ENCODE measurements at regions not wholly inside any gene's neighbourhood (a gene's known extent, or its start where the extent isn't known, plus 50 kb on each side); places are given as distances from the start of the nearest gene placed in this dataset.

GRCh38 chr5:89445106-89445745, 562.2 kb upstream of the MEF2C start:
- DNase-seq = no peak

DNA sequence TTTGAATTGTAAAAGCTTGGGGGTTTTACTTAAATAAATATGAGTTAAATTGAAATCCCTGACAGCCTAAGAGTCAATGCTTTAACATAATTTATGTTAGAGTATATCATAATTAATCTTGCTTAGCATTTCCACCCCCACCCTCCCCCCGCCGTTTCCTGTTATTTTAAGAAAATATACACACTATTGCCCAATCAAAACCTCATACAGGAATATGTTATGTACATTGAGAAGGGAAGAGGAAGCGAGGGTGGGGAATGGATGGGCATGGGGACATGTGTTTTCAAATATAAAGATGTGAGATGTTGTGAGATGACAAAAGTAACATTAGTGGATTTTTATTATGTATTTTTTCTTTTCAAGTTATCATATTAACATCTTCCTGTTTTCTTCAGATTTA, 561.1 kb upstream of the MEF2C start:
- no peak for DNase-seq

- DNase-seq = no peak
These were observed 560.5 kb upstream of the MEF2C start for GRCh38 chr5:89443508-89443907.

DNA sequence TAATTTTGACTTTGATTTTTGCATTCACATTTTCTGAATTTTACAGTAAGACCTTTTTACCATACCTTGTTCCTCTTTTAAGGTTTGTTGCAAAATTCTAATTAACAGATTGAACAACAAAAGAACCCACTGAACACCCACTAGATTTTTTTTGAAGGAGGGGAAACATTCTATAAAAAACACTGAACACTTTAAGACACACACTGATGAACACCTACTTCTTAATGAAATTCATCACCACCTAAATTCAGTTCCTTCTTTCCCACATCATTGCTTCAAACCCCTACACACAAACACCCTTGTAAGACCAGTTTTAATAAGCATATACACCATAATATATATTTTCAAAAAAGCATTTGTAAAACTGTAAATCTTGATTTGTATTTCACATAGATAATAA, 559.0 kb upstream of the MEF2C start:
- no peak for DNase-seq

- DNase-seq = no peak
These were observed 557.7 kb upstream of the MEF2C start for GRCh38 chr5:89440670-89441069.

DNA sequence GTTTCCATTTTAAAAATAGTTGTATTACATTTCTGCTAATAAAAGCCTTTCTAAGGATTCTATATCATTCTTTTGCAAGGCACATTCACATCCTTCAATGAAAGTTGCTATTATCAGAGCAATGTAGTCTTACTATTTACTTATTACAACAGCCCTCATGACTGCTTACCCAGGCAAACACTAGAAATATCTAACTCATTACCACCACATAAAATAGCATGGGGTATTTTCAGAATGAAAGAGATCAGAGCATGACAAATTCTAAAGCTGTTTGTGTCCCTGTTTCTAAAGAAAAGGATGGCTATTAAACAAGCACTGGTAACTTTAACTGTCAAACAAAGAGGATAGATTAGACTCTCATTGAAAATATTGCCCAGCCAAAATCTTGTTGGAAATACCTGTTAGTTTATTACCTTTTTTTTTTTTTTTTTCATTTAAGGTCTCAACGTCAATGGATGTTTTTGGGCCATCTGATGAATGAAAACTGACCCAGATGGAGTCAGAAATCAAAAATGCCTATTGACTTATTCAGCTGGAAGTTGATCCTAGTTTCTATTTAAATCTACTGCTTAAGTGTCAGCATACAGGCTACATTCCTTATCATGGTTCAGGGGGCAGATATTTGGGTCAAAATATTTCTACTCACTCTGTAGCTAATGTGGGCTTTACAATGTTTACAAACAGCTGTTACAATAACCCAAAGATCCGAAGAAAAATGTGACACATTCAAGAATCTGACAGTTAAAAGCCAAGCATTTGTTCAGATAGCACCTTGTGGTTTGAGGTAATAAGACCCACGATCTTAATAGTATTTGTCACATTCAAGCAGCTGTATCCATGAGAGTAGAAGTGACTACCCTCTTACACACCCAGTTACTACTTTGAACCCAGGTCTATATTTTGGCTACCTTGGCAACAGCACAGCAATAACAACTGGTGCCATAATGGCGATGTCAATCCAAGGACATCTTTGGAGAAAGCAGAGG, 554.8 kb upstream of the MEF2C start:
- DNase-seq = no peak

DNA sequence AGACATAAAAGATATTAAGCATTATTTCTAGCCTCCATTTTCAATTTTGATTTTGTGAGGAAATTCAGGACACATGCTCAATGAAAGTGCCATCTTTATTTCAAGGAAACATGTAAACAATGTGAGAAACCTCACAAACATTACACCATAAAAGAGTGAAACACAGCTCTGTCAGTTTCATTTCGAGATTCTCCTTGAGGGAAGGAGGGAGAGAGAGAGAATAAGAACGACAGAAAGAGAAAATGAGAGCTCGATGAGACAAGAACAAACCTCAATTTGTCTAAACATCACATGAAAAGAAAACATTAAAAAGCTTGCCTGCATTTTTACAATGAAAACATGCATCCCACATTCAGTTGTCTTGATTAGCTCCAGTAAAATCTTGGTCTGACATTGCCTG, 553.5 kb upstream of the MEF2C start:
- no peak for DNase-seq

DNA sequence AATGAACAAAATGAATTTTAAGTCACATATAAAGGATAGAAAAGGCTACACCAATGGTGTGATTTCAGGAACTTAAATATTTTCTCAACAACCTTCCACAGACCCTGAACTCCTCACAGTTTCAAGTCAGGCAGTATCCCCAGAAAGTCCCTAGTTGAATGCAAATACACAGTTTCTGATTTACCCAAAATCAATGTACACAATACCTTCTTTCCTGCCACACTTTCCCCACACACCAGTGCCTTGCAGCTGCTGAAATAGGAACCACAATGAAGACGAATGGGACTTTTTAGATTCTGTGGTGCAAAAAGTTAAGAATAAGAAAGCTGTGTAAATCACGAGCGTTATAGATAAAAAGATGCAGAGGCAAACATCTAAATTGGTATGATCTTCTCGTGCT, 552.4 kb upstream of the MEF2C start:
- DNase-seq = no peak

DNA sequence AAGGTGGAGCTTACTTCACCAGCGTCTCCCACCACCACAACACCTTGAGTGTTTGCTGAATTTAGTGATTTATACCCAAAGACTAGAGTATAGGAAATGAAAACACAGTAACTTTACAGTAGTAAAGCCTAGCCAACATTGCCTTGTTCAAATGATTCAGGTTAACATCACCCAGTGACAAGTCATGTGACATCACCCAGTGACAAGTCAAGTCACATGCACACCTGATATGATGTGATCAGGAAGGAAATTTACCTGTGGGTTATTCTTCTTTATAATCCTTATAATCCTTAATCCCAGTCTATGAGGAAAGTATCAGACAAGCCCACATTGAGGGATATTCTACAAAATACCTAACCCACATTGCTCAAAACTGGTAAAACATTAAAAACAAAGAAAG, 545.6 kb upstream of the MEF2C start:
- no peak for DNase-seq

GRCh38 chr5:89425062-89425461, 542.1 kb upstream of the MEF2C start:
- no peak for DNase-seq

GRCh38 chr5:89421035-89421434, 538.1 kb upstream of the MEF2C start:
- DNase-seq = no peak

DNA sequence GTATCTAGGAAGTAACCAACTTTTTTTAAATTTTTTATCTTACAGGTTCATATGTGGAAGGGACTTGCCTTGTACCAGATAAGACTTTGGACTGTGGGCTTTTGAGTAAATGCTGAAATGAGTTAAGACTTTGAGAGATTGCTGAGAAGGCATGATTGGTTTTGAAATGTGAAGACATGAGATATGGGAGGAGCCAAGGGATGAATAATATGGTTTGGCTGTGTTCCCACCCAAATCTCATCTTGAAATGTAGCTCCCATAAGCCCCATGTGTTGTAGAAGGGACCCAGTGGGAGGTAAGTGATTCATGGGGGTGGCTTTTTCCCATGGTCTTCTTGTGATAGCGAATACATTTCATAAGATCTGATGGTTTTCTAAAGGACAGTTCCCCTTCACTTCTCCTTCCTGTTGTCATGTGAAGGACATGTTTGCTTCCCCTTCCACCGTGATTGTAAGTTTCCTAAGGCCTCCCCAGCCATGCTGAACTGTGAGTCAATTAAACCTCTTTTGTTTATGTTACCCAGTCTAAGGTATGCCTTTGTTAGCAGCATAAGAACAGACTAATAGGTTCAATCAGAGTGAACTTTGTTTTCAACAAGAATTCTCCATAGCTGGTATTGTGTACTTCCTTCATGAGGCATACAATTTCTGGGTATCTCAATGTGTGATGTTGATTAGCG, 535.6 kb upstream of the MEF2C start:
- no peak for DNase-seq

- DNase-seq = no peak
These were observed 535.0 kb upstream of the MEF2C start for GRCh38 chr5:89417990-89418389.

DNA sequence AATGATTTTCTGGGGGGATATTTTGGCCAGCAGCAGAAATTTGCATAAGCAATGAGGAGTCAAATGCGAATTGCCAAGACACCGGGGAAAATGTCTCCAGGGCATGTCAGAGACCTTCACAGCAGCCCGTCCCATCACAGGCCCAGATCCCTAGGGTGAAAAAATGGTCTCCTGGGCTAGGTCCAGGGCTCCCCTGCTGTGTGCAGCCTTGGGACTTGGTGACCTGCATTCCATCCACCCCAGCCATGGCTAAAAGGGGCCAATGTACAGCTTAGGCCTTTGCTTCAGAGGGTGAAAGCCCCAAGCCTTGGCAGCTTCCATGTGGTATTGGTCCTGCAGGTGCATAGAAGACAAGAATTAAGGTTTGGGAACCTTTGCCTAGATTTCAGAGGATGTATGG, 534.5 kb upstream of the MEF2C start:
- DNase-seq = no peak

GRCh38 chr5:89411891-89412290, 528.9 kb upstream of the MEF2C start:
- no peak for DNase-seq

DNA sequence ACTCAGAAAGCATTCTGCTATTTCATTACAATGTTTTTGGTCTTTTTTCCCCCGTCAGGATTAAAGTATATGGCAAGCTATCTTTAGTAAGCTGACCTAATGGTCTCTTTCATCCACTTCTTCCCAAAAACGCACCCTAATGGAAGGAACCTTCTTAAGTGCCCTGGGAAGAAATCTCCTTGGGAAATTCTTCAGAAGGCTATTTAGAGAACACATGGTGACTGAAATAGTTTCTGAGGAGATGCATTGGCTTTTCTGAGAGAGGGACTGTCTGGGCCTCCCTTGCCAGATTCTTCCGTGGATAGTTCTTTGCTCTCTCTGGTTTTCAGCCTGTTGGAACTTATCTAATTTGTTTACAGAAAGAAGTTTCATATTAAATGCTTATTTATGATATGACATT, 524.1 kb upstream of the MEF2C start:
- no peak for DNase-seq

GRCh38 chr5:89401659-89402058, 518.7 kb upstream of the MEF2C start:
- no peak for DNase-seq

DNA sequence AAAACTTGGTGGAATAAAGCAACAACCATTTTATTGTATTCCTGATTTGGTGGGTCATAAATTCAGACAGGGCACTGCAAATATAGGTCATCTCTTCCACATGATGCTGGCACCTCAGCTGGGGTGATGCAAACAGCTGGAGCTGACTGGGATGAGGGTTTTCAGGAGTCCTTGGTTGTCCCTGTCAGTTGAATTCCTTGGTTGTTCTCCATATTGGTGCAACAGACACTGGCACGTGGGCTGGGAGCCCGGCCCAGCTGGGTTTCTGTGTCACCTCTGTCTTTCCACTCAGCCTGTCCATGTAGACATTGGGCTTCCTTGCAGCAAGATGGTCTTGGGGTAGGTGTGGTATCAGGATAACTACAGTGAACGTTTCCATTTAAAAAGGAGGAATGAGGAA, 518.0 kb upstream of the MEF2C start:
- DNase-seq = no peak

GRCh38 chr5:89399548-89399947, 516.6 kb upstream of the MEF2C start:
- DNase-seq = no peak

DNA sequence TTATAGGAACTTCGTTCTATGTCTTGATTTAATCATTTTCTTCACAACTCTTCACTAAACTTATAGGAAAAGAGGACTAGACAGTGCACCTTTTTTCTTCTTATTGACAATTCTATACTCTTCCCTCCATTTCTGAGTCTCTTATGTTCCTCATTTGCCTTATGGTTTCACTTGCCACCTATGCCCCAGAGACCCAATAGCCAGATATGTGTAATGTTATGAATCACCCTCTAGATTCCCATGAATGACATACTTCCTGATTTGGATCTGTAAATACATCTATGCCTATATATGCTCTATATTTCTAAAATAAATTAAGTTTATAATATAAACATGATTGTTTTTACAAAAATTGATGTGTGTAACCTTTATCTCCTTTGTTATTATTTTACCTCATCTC, 514.1 kb upstream of the MEF2C start:
- DNase-seq = no peak

DNA sequence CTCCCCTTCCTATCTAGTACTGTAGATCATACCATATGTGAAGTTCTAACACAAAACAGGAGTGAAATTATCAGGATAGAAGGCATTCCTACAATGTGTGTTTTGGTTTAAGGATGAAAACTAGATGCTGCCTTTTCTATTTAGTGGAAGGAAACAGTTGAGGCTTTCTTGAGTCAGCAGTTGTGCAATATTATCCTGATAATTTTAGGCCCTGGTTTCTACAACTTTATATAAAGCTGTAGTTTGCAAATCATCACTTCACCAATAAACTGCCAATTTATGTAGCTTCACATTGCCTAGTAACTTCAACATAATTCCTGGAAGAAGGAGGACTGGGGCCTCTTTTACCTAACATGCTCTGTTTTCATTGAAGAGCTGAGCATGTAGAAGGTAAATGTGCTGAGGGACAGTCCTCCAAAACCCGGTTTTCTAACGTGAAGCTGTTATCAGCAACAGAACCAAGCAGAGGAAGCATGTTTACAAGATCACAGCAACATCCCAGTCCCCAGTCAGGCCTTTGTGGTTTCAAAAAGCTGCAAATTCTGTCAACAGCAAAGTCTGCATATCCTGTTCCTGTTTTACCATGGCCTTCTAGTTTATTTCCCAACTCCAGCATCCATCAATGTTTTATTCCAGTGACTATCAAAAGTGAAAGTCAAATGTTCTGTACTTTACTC, 513.4 kb upstream of the MEF2C start:
- no peak for DNase-seq

DNA sequence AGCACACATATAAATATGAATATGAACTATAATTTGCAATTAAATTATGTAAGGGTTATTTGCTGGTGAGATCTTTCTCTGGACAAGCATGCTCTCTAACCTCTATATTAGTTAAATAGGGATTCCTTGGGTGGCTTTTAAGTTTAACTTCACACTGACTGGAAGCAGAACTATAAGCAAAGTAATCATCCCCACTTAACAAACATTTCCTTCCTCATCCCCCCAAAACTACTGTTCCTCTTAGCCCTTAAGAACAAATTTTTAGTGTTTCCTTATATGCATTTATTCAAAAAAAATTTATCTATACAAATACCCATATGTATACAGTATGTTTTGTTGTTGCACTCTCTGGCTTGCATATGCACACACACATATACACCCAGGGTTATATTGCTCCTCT, 512.1 kb upstream of the MEF2C start:
- no peak for DNase-seq

- DNase-seq = no peak
These were observed 505.9 kb upstream of the MEF2C start for GRCh38 chr5:89388872-89389271.

All from effector CD4-positive, alpha-beta T cell (primary cell).